ENCODE measurements at regions not wholly inside any gene's neighbourhood (a gene's known extent, or its start where the extent isn't known, plus 50 kb on each side); places are given as distances from the start of the nearest gene placed in this dataset.

- no peak for DNase-seq
Observed at GRCh38 chr3:124092811-124093210, 100.9 kb upstream of the ROPN1 start.

- no peak for DNase-seq
Observed at GRCh38 chr3:124094496-124094895, 102.6 kb upstream of the ROPN1 start.

GRCh38 chr3:124097362-124098131 lies 105.6 kb upstream of the ROPN1 start:
- no peak for DNase-seq

DNA sequence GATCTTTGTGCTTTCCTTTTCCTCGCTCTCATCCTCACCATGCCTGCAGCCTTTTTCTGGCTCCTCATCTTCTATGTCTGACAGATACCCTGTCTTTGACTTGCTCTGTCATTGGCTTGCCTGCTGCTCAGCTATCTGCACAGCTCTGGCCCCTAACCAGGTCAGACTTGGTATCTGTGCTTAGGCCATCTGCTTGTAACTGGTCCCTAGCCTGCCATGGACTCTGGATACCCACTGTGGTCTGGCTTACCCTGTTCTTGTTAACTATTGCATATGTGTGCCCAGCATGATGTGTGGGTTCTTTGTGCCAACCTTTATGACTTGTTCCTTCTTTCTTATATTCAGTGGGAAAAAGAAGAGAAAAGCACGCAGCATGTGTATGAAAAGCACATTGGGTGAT lies 109.7 kb upstream of the ROPN1 start:
- DNase-seq = no peak

GRCh38 chr3:124107104-124107890 lies 115.4 kb upstream of the ROPN1 start:
- no peak for DNase-seq

DNA sequence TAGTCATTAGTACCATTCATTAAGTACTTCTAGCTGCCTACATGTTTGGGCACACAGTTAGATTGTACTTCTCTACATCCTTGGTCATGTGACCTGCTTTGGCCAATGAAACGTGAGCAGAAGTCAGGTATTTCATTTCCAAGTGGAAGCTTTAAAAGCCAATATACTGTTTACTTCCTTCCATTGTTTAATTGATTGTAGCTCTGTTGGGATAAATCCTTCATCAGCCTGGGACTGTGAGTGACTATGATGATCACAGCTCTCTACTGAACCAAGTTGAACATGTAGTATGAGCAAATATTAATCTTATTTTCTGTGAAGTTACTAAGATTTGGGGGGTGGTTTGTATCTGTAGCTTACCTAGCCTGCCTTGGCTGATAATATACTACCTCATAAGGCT lies 116.5 kb upstream of the ROPN1 start:
- DNase-seq = no peak

GRCh38 chr3:124113485-124113884 lies 121.6 kb upstream of the ROPN1 start:
- DNase-seq = no peak

DNA sequence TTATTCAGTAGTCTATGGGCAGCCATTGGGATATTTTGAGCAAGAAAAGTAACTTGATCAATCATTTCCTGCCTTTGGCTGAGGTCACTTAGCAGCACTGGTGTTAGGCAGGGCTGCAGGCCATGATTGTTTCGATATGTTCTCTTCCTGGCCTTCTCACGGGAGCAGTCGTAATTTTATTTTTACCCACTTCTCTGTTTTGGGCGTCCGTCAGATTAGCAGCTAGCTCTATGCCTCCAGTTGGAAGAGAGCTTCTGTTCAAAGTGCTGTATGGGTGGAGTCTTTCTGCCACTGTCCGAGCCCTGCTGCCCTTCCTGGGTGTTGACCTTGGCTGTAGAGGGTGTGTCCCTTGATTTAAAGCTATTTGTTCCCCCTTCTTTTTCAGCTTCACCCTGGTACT lies 123.4 kb upstream of the ROPN1 start:
- no peak for DNase-seq

DNA sequence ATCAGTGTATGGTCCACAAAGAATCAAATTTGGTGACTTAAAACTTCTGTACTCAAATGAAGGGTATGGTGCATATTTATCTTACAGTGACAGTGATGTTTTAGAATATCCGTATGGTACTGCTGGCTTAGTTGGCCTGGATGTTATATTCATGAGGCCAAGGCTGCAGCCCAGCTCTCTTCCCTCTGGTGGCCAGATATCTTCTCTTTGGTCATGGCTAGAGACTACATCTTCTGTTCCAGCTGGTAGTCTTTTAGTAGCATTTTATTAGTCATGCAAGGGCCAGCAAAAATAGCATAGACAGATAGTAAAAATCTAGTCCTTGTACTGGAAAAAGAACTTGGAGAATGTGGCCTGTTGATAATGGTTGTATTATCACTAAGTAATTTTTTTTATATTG lies 124.0 kb upstream of the ROPN1 start:
- no peak for DNase-seq

DNA sequence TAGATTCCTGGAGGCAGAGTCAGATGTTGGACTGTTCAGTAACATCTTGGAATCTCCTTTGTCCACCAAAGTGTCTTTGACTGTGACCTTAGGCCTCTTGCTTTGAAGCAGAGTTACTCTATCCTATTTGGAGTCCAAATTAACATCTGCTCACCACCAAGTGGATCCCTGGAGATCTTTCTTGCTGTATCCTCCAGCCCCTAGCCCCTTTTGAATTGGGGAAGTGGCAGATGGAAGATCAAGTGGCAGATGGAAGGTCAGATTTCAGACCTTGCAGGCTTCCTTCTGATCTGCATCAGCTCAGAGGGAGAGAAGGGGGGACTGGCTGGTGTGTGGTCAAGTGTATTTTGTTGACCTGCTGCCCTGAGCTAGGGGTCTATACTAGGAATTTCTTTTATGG lies 125.0 kb upstream of the ROPN1 start:
- no peak for DNase-seq

GRCh38 chr3:124117486-124117885 lies 125.6 kb upstream of the ROPN1 start:
- DNase-seq = no peak

GRCh38 chr3:124118397-124118796 lies 126.5 kb upstream of the ROPN1 start:
- no peak for DNase-seq

GRCh38 chr3:124119056-124119716 lies 127.3 kb upstream of the ROPN1 start:
- DNase-seq = no peak

GRCh38 chr3:124121379-124122312 lies 129.7 kb upstream of the ROPN1 start:
- DNase-seq = no peak

- no peak for DNase-seq
Observed at GRCh38 chr3:124125315-124125714, 133.4 kb upstream of the ROPN1 start.

DNA sequence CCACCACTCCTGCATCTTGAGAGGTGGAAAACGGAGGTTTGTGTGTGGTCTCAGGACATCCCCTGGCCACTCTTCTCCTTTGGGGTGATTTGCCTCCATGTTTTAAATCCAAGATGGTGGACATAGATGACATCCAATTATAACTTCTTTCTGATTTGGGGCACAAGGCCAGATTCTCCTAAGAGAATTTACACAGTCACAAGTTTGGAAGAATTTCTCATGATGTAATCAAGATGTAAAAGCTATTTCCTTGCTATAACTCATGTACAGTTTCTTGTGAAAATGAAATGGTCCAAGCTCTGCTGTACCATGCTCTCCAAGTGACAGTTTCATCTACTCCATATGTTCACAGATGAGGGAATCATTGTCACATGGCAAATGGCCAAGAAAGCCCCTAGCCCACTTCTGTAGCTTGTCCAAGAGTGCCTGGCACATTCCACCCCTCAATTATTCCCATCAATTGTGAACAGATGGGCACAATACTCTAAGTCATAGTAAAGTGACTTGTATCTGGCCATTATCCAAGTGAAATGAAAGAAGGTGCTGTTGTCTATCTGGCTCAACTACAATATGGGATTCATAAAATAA lies 134.6 kb upstream of the ROPN1 start:
- DNase-seq = no peak

DNA sequence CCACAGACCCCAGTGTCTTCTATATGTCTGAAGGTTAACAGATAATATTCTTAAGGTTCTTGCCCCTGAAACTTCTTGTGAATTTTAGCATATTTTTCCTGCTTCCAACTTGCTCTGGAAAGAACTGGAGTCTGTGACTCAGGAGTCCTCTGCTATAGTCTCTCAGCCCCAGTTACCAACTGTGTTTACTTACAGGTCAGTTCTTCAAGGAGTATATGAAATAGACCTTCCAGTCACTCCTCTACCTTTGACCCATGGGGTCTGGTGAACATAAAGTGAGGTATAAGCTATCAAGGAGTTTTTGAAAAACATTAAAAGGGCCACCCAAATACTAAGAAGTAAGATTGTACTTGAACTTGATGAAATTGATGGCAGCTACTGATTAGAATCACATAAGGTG lies 139.2 kb upstream of the ROPN1 start:
- no peak for DNase-seq

- no peak for DNase-seq
Observed at GRCh38 chr3:124131580-124131979, 139.7 kb upstream of the ROPN1 start.

DNA sequence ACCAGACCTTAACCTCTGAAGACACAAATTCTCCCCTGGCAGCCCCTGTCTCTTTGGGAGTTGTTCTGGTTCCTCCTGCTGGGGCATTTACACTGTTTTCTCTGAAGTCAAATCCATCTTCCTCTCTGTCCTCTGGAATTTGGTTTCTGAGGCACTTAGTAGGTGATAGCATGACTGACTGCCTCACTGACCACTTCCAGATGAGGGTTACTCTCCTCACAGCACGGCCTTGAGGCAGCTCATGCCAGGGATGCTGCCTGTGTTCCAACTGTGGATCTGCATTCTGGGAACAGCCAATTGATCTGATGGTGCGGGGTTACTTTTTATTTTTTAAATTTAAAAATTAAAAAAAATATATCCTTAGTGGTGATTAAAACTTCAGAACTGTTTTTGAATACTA lies 140.9 kb upstream of the ROPN1 start:
- no peak for DNase-seq

GRCh38 chr3:124133366-124133940 lies 141.5 kb upstream of the ROPN1 start:
- DNase-seq = no peak

GRCh38 chr3:124137216-124137615 lies 145.3 kb upstream of the ROPN1 start:
- no peak for DNase-seq

- DNase-seq = no peak
Observed at GRCh38 chr3:124138148-124138547, 146.2 kb upstream of the ROPN1 start.
